Ovary (tissue), 3 donors: ENCODE measurements at regions not wholly inside any gene's neighbourhood (a gene's known extent, or its start where the extent isn't known, plus 50 kb on each side); places are given as distances from the start of the nearest gene placed in this dataset.

ENCODE experiments used
- CTCF ChIP-seq, 3 donors: fragments of 450-650 bp in 2 of 3; fragments of 200-600 bp in 1 of 3; IDR thresholded peaks; one replicate each; pipeline versions ENCODE4 v1.5.1 to v1.8.0; 2016 to 2022; ENCODE audit warnings: antibody characterized with exemption in 3 of 3, mild to moderate bottlenecking in 1 of 3
- EP300 ChIP-seq: sonication (generic); formaldehyde crosslinking; IDR thresholded peaks from one replicate; pipeline ENCODE4 v1.6.1; 2017; ENCODE audit warnings: antibody characterized with exemption
- POLR2A ChIP-seq: fragments of 450-650 bp; IDR thresholded peaks from one replicate; pipeline ENCODE4 v1.6.1; 2017; ENCODE audit warnings: antibody characterized with exemption, mild to moderate bottlenecking, moderate library complexity
- donor health status: DM: no; HTN: no; CAD: no.

GRCh38 chr14:44300916-44301315 lies 206.2 kb downstream of the FSCB start:
- TF ChIP-seq CTCF (IDR thresholded peaks at IDR 0.05) (no peak), EP300 (no peak), POLR2A (no peak)
